SW480 (cell line): ENCODE measurements at regions not wholly inside any gene's neighbourhood (a gene's known extent, or its start where the extent isn't known, plus 50 kb on each side); places are given as distances from the start of the nearest gene placed in this dataset.

Source experiments
- DNase-seq: peaks from one replicate; pipeline ENCODE4 v3.0.0-alpha.2; 2016; ENCODE audit warnings: low spot score

- DNase-seq, result no peak
These were observed 1200.7 kb downstream of the SLITRK1 start for GRCh38 chr13:82681535-82681934.

GRCh38 chr13:82678052-82678451 is 1204.2 kb downstream of the SLITRK1 start:
- DNase-seq, result no peak

GRCh38 chr13:82675024-82675423 is 1207.2 kb downstream of the SLITRK1 start:
- no peak for DNase-seq

- no peak for DNase-seq
These were observed 1207.7 kb downstream of the SLITRK1 start for GRCh38 chr13:82674546-82674945.

- no peak for DNase-seq
These were observed 1210.0 kb downstream of the SLITRK1 start for GRCh38 chr13:82672248-82672647.

GRCh38 chr13:82664183-82664582 is 1218.1 kb downstream of the SLITRK1 start:
- DNase-seq, result no peak

- DNase-seq, result no peak
These were observed 1221.1 kb downstream of the SLITRK1 start for GRCh38 chr13:82661126-82661525.

- no peak for DNase-seq
These were observed 1223.5 kb downstream of the SLITRK1 start for GRCh38 chr13:82658811-82659210.

- DNase-seq, result no peak
These were observed 1224.8 kb downstream of the SLITRK1 start for GRCh38 chr13:82657471-82657870.

GRCh38 chr13:82654861-82655855 is 1227.1 kb downstream of the SLITRK1 start:
- DNase-seq, result no peak

- no peak for DNase-seq
These were observed 1228.1 kb downstream of the SLITRK1 start for GRCh38 chr13:82654143-82654542.

GRCh38 chr13:82647540-82647939 is 1234.7 kb downstream of the SLITRK1 start:
- DNase-seq, result no peak

- DNase-seq, result no peak
These were observed 1246.2 kb downstream of the SLITRK1 start for GRCh38 chr13:82636119-82636518.

GRCh38 chr13:82634946-82635345 is 1247.3 kb downstream of the SLITRK1 start:
- no peak for DNase-seq

GRCh38 chr13:82627183-82627582 is 1255.1 kb downstream of the SLITRK1 start:
- no peak for DNase-seq

- no peak for DNase-seq
These were observed 1256.6 kb downstream of the SLITRK1 start for GRCh38 chr13:82625717-82626116.

GRCh38 chr13:82615043-82615442 is 1267.2 kb downstream of the SLITRK1 start:
- no peak for DNase-seq

- DNase-seq, result no peak
These were observed 1268.2 kb downstream of the SLITRK1 start for GRCh38 chr13:82614086-82614485.

GRCh38 chr13:82606008-82606407 is 1276.3 kb downstream of the SLITRK1 start:
- DNase-seq, result no peak

GRCh38 chr13:82597747-82598146 is 1284.5 kb downstream of the SLITRK1 start:
- DNase-seq, result no peak

GRCh38 chr13:82593239-82593638 is 1289.0 kb downstream of the SLITRK1 start:
- no peak for DNase-seq

- no peak for DNase-seq
These were observed 1310.6 kb downstream of the SLITRK1 start for GRCh38 chr13:82571653-82572052.

- DNase-seq, result no peak
These were observed 1312.7 kb downstream of the SLITRK1 start for GRCh38 chr13:82569581-82569980.

GRCh38 chr13:82566864-82567263 is 1315.4 kb downstream of the SLITRK1 start:
- no peak for DNase-seq
